ENCODE measurements at regions not wholly inside any gene's neighbourhood (a gene's known extent, or its start where the extent isn't known, plus 50 kb on each side); places are given as distances from the start of the nearest gene placed in this dataset.

- peak overlapping the region; percentile 14; the same call in 1 of the 2 replicates for H3K9ac ChIP-seq (ENCODE audit: low read length)
- no peaks in the 10 kb centered on the region for H3K9me3 ChIP-seq (ENCODE audit: insufficient read depth, low read length)
- H3K27me3 ChIP-seq (ENCODE audit: low read depth, low read length): no peaks in the 10 kb centered on the region
- H3K79me2 ChIP-seq (ENCODE audit: low read length): no peaks in the 10 kb centered on the region
- H3K4me2 ChIP-seq (ENCODE audit: low read length): peak overlapping the region; percentile 45
- no peaks in the 10 kb centered on the region for H3K36me3 ChIP-seq (replicated peaks; ENCODE audit: low read depth, low read length)
- no peaks in the 10 kb centered on the region for H4K20me1 ChIP-seq (ENCODE audit: insufficient read depth, low read length)
- H3K4me3 ChIP-seq (ENCODE audit: low read length): no peak overlapping the region
- peak overlapping the region; percentile 49; the same call in 1 of the 2 replicates for H3K27ac ChIP-seq (ENCODE audit: low read length)
- TF ChIP-seq CTCF (IDR thresholded peaks at IDR 0.05; ENCODE audit: low read depth, low read length) (no peak), EZH2phosphoT487 (IDR thresholded peaks at IDR 0.05; ENCODE audit: low read depth) (no peak)
- H2AFZ ChIP-seq (ENCODE audit: low read depth, low read length): no peak overlapping the region
- peaks cover 88% of the 10 kb centered on the region for H3K4me1 ChIP-seq (ENCODE audit: low read length)
Measured at GRCh38 chr3:101995371-101996046, 146.2 kb downstream of the NFKBIZ start.

- Histone ChIP-seq H3K9ac (ENCODE audit: low read length) (peak overlapping the region; percentile 18; the same call in 1 of the 2 replicates), H3K27me3 (ENCODE audit: low read depth, low read length) (no peaks in the 10 kb centered on the region), H4K20me1 (ENCODE audit: insufficient read depth, low read length) (no peaks in the 10 kb centered on the region), H2AFZ (ENCODE audit: low read depth, low read length) (no peak overlapping the region), H3K4me3 (ENCODE audit: low read length) (peak overlapping the region; percentile 12; the same call in 1 of the 2 replicates), H3K4me1 (ENCODE audit: low read length) (peaks cover 85% of the 10 kb centered on the region), H3K4me2 (ENCODE audit: low read length) (peak overlapping the region; percentile 45), H3K79me2 (ENCODE audit: low read length) (no peaks in the 10 kb centered on the region), H3K9me3 (ENCODE audit: insufficient read depth, low read length) (no peaks in the 10 kb centered on the region), H3K27ac (ENCODE audit: low read length) (peak overlapping the region; percentile 49; the same call in 1 of the 2 replicates), H3K36me3 (replicated peaks; ENCODE audit: low read depth, low read length) (no peaks in the 10 kb centered on the region)
- TF ChIP-seq EZH2phosphoT487 (IDR thresholded peaks at IDR 0.05; ENCODE audit: low read depth): no peak
- TF ChIP-seq CTCF (IDR thresholded peaks at IDR 0.05; ENCODE audit: low read depth, low read length): no peak
Measured at GRCh38 chr3:101996832-101997231, 147.5 kb downstream of the NFKBIZ start.

GRCh38 chr3:101998256-101998926 is 149.1 kb downstream of the NFKBIZ start:
- Histone ChIP-seq H3K27me3 (ENCODE audit: low read depth, low read length) (no peaks in the 10 kb centered on the region), H3K4me2 (ENCODE audit: low read length) (no peak overlapping the region), H3K36me3 (replicated peaks; ENCODE audit: low read depth, low read length) (no peaks in the 10 kb centered on the region), H3K9me3 (ENCODE audit: insufficient read depth, low read length) (no peaks in the 10 kb centered on the region), H3K27ac (ENCODE audit: low read length) (no peak overlapping the region), H3K4me1 (ENCODE audit: low read length) (peaks cover 72% of the 10 kb centered on the region), H4K20me1 (ENCODE audit: insufficient read depth, low read length) (no peaks in the 10 kb centered on the region), H3K4me3 (ENCODE audit: low read length) (no peak overlapping the region), H2AFZ (ENCODE audit: low read depth, low read length) (no peak overlapping the region), H3K79me2 (ENCODE audit: low read length) (no peaks in the 10 kb centered on the region), H3K9ac (ENCODE audit: low read length) (no peak overlapping the region)
- TF ChIP-seq EZH2phosphoT487 (IDR thresholded peaks at IDR 0.05; ENCODE audit: low read depth) (no peak), CTCF (IDR thresholded peaks at IDR 0.05; ENCODE audit: low read depth, low read length) (peak; percentile 62)

GRCh38 chr3:101999177-101999779 is 150.0 kb downstream of the NFKBIZ start:
- peaks cover 69% of the 10 kb centered on the region for H3K4me1 ChIP-seq (ENCODE audit: low read length)

More at GRCh38 chr3:101999177-101999779, 150.0 kb downstream of the NFKBIZ start:
- Histone ChIP-seq H3K9ac (ENCODE audit: low read length) (no peak overlapping the region), H3K4me2 (ENCODE audit: low read length) (peak overlapping the region; percentile 21; the same call in 1 of the 2 replicates), H3K79me2 (ENCODE audit: low read length) (no peaks in the 10 kb centered on the region), H3K36me3 (replicated peaks; ENCODE audit: low read depth, low read length) (no peaks in the 10 kb centered on the region), H3K27ac (ENCODE audit: low read length) (no peak overlapping the region), H3K27me3 (ENCODE audit: low read depth, low read length) (no peaks in the 10 kb centered on the region), H2AFZ (ENCODE audit: low read depth, low read length) (no peak overlapping the region), H3K9me3 (ENCODE audit: insufficient read depth, low read length) (no peaks in the 10 kb centered on the region), H4K20me1 (ENCODE audit: insufficient read depth, low read length) (no peaks in the 10 kb centered on the region), H3K4me3 (ENCODE audit: low read length) (no peak overlapping the region)
- TF ChIP-seq EZH2phosphoT487 (IDR thresholded peaks at IDR 0.05; ENCODE audit: low read depth) (no peak), CTCF (IDR thresholded peaks at IDR 0.05; ENCODE audit: low read depth, low read length) (no peak)
